ENCODE measurements at regions not wholly inside any gene's neighbourhood (a gene's known extent, or its start where the extent isn't known, plus 50 kb on each side); places are given as distances from the start of the nearest gene placed in this dataset.

DNA sequence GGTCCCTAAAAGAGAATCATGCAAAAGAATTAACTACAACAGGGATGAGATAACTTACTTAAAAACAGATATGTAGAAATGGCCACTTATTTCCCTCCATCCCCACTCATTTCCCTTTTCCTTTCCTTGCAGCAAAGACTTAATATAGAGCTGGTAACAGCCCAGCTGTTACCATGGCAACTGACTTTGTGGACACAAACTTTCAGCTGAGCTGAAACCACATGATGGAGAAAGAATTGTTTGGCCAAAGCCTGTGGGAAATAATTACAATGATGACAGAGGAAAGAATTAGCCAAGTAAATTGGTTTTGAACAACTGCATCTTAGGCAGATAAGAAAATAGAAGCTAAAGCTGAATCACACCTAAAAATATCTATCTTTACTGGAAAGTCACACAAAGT is 364.9 kb downstream of the GALC start:
- TF ChIP-seq, protein P1, sequence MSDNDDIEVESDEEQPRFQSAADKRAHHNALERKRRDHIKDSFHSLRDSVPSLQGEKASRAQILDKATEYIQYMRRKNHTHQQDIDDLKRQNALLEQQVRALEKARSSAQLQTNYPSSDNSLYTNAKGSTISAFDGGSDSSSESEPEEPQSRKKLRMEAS (IDR thresholded peaks at IDR 0.05; ENCODE audit: low read depth, low read length) = no peak
- TF ChIP-seq, protein P2, sequence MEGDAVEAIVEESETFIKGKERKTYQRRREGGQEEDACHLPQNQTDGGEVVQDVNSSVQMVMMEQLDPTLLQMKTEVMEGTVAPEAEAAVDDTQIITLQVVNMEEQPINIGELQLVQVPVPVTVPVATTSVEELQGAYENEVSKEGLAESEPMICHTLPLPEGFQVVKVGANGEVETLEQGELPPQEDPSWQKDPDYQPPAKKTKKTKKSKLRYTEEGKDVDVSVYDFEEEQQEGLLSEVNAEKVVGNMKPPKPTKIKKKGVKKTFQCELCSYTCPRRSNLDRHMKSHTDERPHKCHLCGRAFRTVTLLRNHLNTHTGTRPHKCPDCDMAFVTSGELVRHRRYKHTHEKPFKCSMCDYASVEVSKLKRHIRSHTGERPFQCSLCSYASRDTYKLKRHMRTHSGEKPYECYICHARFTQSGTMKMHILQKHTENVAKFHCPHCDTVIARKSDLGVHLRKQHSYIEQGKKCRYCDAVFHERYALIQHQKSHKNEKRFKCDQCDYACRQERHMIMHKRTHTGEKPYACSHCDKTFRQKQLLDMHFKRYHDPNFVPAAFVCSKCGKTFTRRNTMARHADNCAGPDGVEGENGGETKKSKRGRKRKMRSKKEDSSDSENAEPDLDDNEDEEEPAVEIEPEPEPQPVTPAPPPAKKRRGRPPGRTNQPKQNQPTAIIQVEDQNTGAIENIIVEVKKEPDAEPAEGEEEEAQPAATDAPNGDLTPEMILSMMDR (IDR thresholded peaks at IDR 0.05; ENCODE audit: low read depth, low read length) = no peak
- TF ChIP-seq POLR2A (IDR thresholded peaks at IDR 0.05; ENCODE audit: extremely low read depth, insufficient read length) = no peak
- TF ChIP-seq MYC (IDR thresholded peaks at IDR 0.05; ENCODE audit: low read depth, low read length) = no peak
- H3K4me3 ChIP-seq (ENCODE audit: low read depth, low read length) = no peak overlapping the region
- DNase-seq (ENCODE audit: low read depth) = peak; percentile 29

DNA sequence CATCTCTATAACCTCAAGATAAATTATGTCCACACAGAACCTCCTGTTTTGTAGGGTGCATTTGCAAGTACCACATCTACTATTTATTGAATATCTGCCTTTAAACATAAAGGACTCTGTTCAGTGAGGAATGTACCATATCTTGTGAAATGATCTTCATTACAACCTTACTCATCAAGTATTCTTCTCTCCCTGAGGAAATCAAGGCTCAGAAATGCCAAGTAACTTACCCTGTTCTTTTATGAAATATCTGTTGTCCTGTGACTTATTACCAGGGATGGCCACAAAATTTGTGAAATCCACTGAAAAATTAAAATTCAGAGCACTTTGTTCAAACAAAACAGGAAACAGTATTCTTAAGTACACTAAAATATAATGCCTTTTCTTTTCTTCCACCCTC is 366.7 kb downstream of the GALC start:
- H3K4me3 ChIP-seq (ENCODE audit: low read depth, low read length) = no peak overlapping the region
- no peak for DNase-seq (ENCODE audit: low read depth)
- TF ChIP-seq, protein P2 (IDR thresholded peaks at IDR 0.05; ENCODE audit: low read depth, low read length) = no peak
- TF ChIP-seq MYC (IDR thresholded peaks at IDR 0.05; ENCODE audit: low read depth, low read length) (no peak), POLR2A (IDR thresholded peaks at IDR 0.05; ENCODE audit: extremely low read depth, insufficient read length) (no peak)
- TF ChIP-seq, protein P1 (IDR thresholded peaks at IDR 0.05; ENCODE audit: low read depth, low read length) = no peak

DNA sequence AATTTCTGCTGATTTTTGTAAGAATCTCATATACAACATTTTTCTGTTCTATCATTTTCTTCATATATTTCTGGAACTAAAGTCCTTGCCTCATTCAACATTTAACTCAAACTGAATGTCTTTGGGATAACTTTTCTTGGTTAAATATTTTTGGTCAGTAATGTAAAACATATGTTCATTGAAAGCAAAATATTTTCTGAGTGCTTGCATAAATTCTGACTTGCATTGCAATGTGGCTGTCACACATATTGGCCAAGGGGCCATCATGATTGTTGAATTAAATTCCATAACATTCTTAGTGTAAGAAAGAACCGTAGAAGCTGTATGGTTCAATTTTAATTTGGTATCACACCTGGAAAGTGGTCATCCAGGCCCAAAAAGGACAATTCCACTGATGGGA is 369.4 kb downstream of the GALC start:
- TF ChIP-seq POLR2A (IDR thresholded peaks at IDR 0.05; ENCODE audit: extremely low read depth, insufficient read length) (no peak), MYC (IDR thresholded peaks at IDR 0.05; ENCODE audit: low read depth, low read length) (no peak)
- TF ChIP-seq, protein P2 (IDR thresholded peaks at IDR 0.05; ENCODE audit: low read depth, low read length) = no peak
- TF ChIP-seq, protein P1 (IDR thresholded peaks at IDR 0.05; ENCODE audit: low read depth, low read length) = no peak
- H3K4me3 ChIP-seq (ENCODE audit: low read depth, low read length) = no peak overlapping the region
- no peak for DNase-seq (ENCODE audit: low read depth)

DNA sequence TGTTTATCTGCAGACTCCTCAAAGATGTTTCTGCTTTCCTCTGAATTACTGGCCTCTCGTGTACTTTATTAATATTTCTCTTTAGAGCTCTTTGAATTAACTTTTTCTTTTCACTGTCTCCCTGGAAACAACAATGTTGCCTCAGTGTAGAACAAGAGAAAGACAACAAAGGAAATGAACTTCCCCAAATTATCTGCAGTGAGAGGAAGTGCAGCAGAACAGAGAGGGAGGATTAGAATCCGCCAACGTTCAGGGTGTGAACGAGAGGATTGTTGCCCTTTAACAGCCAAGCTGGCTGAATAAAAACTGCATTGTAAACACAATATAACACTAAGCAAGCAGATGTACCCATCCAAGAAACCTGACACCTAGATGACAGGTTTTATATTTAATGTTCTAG is 375.9 kb downstream of the GALC start:
- no peak for TF ChIP-seq POLR2A (IDR thresholded peaks at IDR 0.05; ENCODE audit: extremely low read depth, insufficient read length)
- TF ChIP-seq MYC (IDR thresholded peaks at IDR 0.05; ENCODE audit: low read depth, low read length) = no peak
- TF ChIP-seq, protein P2 (IDR thresholded peaks at IDR 0.05; ENCODE audit: low read depth, low read length) = no peak
- TF ChIP-seq, protein P1 (IDR thresholded peaks at IDR 0.05; ENCODE audit: low read depth, low read length) = no peak
- no peak for DNase-seq (ENCODE audit: low read depth)
- H3K4me3 ChIP-seq (ENCODE audit: low read depth, low read length) = no peak overlapping the region

DNA sequence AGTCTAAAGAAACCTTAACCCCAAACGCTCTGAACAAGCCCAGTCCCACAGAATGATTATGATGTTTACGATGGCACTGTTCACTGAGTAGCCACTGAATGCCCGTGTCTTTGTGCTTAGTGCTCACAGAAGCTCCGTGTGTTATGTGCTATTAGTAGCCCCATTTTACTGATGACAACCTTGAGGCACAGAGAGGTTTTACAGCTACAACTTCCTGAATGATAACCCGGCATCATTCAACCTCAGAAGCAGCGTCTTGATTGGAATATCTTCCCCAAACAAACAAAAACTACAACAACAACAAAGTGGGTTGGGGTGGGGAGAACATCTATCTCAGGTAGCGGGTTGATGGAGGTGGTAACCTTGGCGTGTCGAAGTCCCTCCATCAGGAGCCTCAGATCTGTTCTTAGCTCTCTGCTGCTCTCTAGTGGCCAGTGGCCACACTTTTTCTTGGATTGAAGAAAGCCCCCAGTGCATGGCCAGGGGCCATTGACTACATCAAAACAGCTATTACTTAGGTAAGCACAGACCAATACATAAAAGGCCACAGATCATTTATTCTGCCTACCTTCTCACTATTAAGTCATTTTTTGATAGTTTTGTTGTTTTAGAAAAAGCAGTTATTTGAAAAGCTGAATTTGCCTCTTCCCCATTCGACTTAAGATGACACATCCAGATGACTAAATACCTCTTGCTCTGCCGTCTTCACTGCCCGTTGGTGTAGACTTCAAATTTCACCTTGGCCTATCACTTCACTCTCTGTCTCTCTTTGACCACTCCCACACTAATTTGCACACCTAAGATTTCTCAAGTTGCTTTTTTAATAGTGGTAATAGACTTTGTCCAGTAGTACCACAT is 376.9 kb downstream of the GALC start:
- no peak overlapping the region for H3K4me3 ChIP-seq (ENCODE audit: low read depth, low read length)
- TF ChIP-seq, protein P2 (IDR thresholded peaks at IDR 0.05; ENCODE audit: low read depth, low read length) = peak; percentile 67
- no peak for TF ChIP-seq MYC (IDR thresholded peaks at IDR 0.05; ENCODE audit: low read depth, low read length)
- TF ChIP-seq POLR2A (IDR thresholded peaks at IDR 0.05; ENCODE audit: extremely low read depth, insufficient read length) = no peak
- TF ChIP-seq, protein P1 (IDR thresholded peaks at IDR 0.05; ENCODE audit: low read depth, low read length) = no peak
- peak; percentile 57 for DNase-seq (ENCODE audit: low read depth)

All from NB4 (cell line).